ENCODE measurements at regions not wholly inside any gene's neighbourhood (a gene's known extent, or its start where the extent isn't known, plus 50 kb on each side); places are given as distances from the start of the nearest gene placed in this dataset.

- TF ChIP-seq TAF1 (IDR thresholded peaks at IDR 0.05; ENCODE audit: borderline replicate concordance, low read depth, low read length) (no peak), POLR2AphosphoS5 (IDR thresholded peaks at IDR 0.05; ENCODE audit: low read depth, low read length) (no peak)
These were observed 254.6 kb downstream of the PYDC2 start for GRCh38 chr3:191715585-191715984.

Measured in GM12892 (cell line).